GM12878 (cell line): ENCODE measurements at regions not wholly inside any gene's neighbourhood (a gene's known extent, or its start where the extent isn't known, plus 50 kb on each side); places are given as distances from the start of the nearest gene placed in this dataset.

ENCODE experiments used
- ATAC-seq: fragments of 200-7000 bp; cut with Tn5 transposase; 3 replicates; pipeline ENCODE4 v1.9.1; 2020; ENCODE audit warnings: mild to moderate bottlenecking, moderate library complexity
- BruUV-seq: library from RNA; stranded (reverse); fragments of 400-500 nt; replicated peaks from 2 replicates; lab custom pipeline; 2021; lab: Mats Ljungman, UMichigan
- CTCF ChIA-PET: fragments of 300-600 bp; sonication (Branson Sonifier 250); formaldehyde crosslinking; extraction: SDS; loops from one replicate; lab custom pipeline; 2021; ENCODE audit warnings: inconsistent platforms; lab: Yijun Ruan, JAX
- POLR2A ChIA-PET: fragments of 350-600 bp; formaldehyde crosslinking; extraction: SDS; loops from one replicate; lab custom pipeline; 2021; ENCODE audit warnings: inconsistent platforms; lab: Charles Lee
- RAD21 ChIA-PET: fragments of 300-600 bp; sonication (Branson Sonifier 250); formaldehyde crosslinking; loops from one replicate; lab custom pipeline; 2023; ENCODE audit warnings: antibody characterized with exemption; ENCODE audit not compliant: unreplicated experiment; lab: Charles Lee
- SMC1A ChIA-PET: fragments of 300-600 bp; sonication (Branson Sonifier 250); formaldehyde crosslinking; loops from one replicate; lab custom pipeline; 2023; ENCODE audit not compliant: unreplicated experiment, uncharacterized antibody; lab: Charles Lee
- DNase-seq: peaks from one replicate; pipeline ENCODE4 v3.0.0-alpha.2; 2011; ENCODE audit warnings: low read depth, low spot score
- FAIRE-seq: peaks from 3 replicates; lab custom pipeline; 2011; peaks lifted over from hg19 to GRCh38; lab: Jason Lieb, UNC
- H2AFZ ChIP-seq: 2 replicates; pipeline ENCODE4 v1.6.0; 2011; ENCODE audit warnings: low read depth, low read length, control low read depth; ENCODE audit not compliant: control insufficient read depth
- H3K27ac ChIP-seq: 2 replicates; pipeline ENCODE4 v1.5.1; 2011; ENCODE audit warnings: control low read depth; ENCODE audit not compliant: control insufficient read depth, insufficient read depth
- H3K27me3 ChIP-seq, 2 experiments: replicated peaks in 1 of 2; 2 replicates each; pipeline versions ENCODE4 v1.6.0 to v1.6.1; 2011; ENCODE audit warnings: low read length in 1 of 2; ENCODE audit not compliant: control insufficient read depth in 2 of 2, insufficient read depth in 2 of 2
- H3K36me3 ChIP-seq, 2 experiments: 2 replicates each; pipeline ENCODE4 v1.5.1; 2011; ENCODE audit warnings: low read length in 1 of 2; ENCODE audit not compliant: control insufficient read depth in 2 of 2, insufficient read depth in 2 of 2
- H3K4me1 ChIP-seq: 2 replicates; pipeline ENCODE4 v1.6.1; 2011; ENCODE audit warnings: mild to moderate bottlenecking, low read length, moderate library complexity, mixed read lengths; ENCODE audit not compliant: control insufficient read depth, insufficient read depth
- H3K4me2 ChIP-seq: 2 replicates; pipeline ENCODE4 v1.6.0; 2011; ENCODE audit warnings: control low read depth; ENCODE audit not compliant: control insufficient read depth, insufficient read depth
- H3K4me3 ChIP-seq: fragments of 200-600 bp; sonication (generic); 2 replicates; pipeline ENCODE4 v1.5.1; 2016
- H3K79me2 ChIP-seq: 2 replicates; pipeline ENCODE4 v1.6.0; 2011; ENCODE audit warnings: low read length; ENCODE audit not compliant: control insufficient read depth, insufficient read depth
- H3K9ac ChIP-seq: 2 replicates; pipeline ENCODE4 v1.8.0; 2011; ENCODE audit warnings: low read length, control low read depth, mixed read lengths; ENCODE audit not compliant: control insufficient read depth, insufficient read depth
- H3K9me3 ChIP-seq: replicated peaks from 3 replicates; pipeline ENCODE4 v1.5.1; 2011; ENCODE audit warnings: mild to moderate bottlenecking, low read length; ENCODE audit not compliant: control insufficient read depth, insufficient read depth
- H4K20me1 ChIP-seq: 2 replicates; pipeline ENCODE4 v1.6.0; 2011; ENCODE audit not compliant: control insufficient read depth, insufficient read depth
- IRF4 ChIP-seq: IDR thresholded peaks from 2 replicates; pipeline ENCODE4 v1.6.1; 2011; ENCODE audit warnings: low read depth, low read length
- NFIC ChIP-seq: IDR thresholded peaks from 2 replicates; pipeline ENCODE4 v1.6.1; 2012; ENCODE audit warnings: low read depth, mild to moderate bottlenecking, inconsistent platforms, low read length, moderate library complexity
- WGBS: methylation state at CpG from one replicate; pipeline ENCODE4 v1.1.6; 2016; ENCODE audit warnings: low lambda C conversion rate; ENCODE audit not compliant: insufficient replicate concordance, insufficient coverage; ENCODE audit errors: missing lambda C conversion rate; 5-methylcytosine and 5-hydroxymethylcytosine counted together
- in situ Hi-C: fragments of 300-500 bp; cut with MboI; formaldehyde crosslinking; loops from 9 replicates; pipeline ENCODE4 v1.14.3; 2018; ENCODE audit warnings: mixed read lengths
- intact Hi-C: fragments of 100-400 bp; cut with micrococcal nuclease; formaldehyde crosslinking; loops from one replicate; pipeline ENCODE4 v1.14.2; 2022; ENCODE audit not compliant: unreplicated experiment
- TF ChIP-seq, protein P1 (sequence below): fragments of 450-650 bp; IDR thresholded peaks from 2 replicates; pipeline ENCODE4 v1.6.1; 2014; ENCODE audit warnings: mild to moderate bottlenecking
- TF ChIP-seq, protein P2 (sequence below): fragments of 450-650 bp; IDR thresholded peaks from 2 replicates; pipeline ENCODE4 v1.6.1; 2017; ENCODE audit warnings: mild to moderate bottlenecking, low read depth, inconsistent platforms; ENCODE audit not compliant: poor library complexity, severe bottlenecking

DNA sequence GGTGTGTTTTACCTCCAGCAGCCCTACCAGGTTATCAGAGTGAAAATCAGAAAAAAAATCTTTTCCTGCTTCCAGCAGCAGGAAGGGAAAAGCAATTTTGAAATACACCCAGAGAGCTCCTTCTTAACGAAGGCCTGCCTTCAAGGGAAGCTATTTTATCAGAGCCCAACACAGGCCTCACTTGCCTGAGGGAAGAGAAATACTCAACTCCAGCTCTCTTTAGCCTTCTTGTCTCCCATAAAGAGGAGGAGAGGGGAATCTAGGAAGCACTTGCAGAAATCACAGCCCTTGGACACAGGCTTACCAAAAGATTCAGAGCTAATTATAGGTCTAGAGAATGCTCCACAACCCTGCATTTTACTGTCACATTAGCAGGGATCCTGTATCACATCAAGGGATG lies 896.1 kb upstream of the CNTNAP5 start:
- Histone ChIP-seq H3K4me2 (no peak overlapping the region), H3K27me3 (no peaks in the 10 kb centered on the region), H2AFZ (no peak overlapping the region), H3K27ac (no peak overlapping the region)
- in situ Hi-C loops (no loop called here), intact Hi-C loops (no loop called here)
- ChIA-PET POLR2A (no interaction called here), RAD21 (no interaction called here), CTCF (no interaction called here)
- DNase-seq = no peak
- WGBS = 0% methylated on average over 1 of the region's 1 CpG
- TF ChIP-seq IRF4 = no peak
- no peak for TF ChIP-seq NFIC
- TF ChIP-seq, protein P1, sequence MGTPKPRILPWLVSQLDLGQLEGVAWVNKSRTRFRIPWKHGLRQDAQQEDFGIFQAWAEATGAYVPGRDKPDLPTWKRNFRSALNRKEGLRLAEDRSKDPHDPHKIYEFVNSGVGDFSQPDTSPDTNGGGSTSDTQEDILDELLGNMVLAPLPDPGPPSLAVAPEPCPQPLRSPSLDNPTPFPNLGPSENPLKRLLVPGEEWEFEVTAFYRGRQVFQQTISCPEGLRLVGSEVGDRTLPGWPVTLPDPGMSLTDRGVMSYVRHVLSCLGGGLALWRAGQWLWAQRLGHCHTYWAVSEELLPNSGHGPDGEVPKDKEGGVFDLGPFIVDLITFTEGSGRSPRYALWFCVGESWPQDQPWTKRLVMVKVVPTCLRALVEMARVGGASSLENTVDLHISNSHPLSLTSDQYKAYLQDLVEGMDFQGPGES = no peak
- TF ChIP-seq, protein P2, sequence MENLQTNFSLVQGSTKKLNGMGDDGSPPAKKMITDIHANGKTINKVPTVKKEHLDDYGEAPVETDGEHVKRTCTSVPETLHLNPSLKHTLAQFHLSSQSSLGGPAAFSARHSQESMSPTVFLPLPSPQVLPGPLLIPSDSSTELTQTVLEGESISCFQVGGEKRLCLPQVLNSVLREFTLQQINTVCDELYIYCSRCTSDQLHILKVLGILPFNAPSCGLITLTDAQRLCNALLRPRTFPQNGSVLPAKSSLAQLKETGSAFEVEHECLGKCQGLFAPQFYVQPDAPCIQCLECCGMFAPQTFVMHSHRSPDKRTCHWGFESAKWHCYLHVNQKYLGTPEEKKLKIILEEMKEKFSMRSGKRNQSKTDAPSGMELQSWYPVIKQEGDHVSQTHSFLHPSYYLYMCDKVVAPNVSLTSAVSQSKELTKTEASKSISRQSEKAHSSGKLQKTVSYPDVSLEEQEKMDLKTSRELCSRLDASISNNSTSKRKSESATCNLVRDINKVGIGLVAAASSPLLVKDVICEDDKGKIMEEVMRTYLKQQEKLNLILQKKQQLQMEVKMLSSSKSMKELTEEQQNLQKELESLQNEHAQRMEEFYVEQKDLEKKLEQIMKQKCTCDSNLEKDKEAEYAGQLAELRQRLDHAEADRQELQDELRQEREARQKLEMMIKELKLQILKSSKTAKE = no peak
- TF ChIP-seq, all 136 proteins: peak for 0
- SMC1A ChIA-PET = interaction anchor here (0.7 to 2.1 kb wide), 4 partner anchors 11 to 51 kb away, joined by 3 to 6 read pairs (median 3); no protein-coding TSS in a partner anchor
- ATAC-seq (no peak), FAIRE-seq (no peak)
- Histone ChIP-seq H3K36me3 (no peaks in the 10 kb centered on the region), H4K20me1 (no peaks in the 10 kb centered on the region), H3K79me2 (no peaks in the 10 kb centered on the region), H3K4me3 (no peak overlapping the region), H3K4me1 (no peaks in the 10 kb centered on the region), H3K9ac (no peak overlapping the region), H3K9me3 (no peaks in the 10 kb centered on the region)
- no TSS peak for BruUV-seq
